Uterus (tissue), 3 donors: ENCODE measurements at regions not wholly inside any gene's neighbourhood (a gene's known extent, or its start where the extent isn't known, plus 50 kb on each side); places are given as distances from the start of the nearest gene placed in this dataset.
"Not testable (repeated sequence)": the region's sequence is repeated elsewhere in the genome, so short reads cannot be mapped to it uniquely, and the experiment has no call there.

Source experiments
- DNase-seq, 2 donors: peaks; one replicate each; pipeline ENCODE4 v3.0.0-alpha.2; 2019 to 2020
- H3K27ac ChIP-seq, 2 donors: fragments of 200-600 bp; sonication (generic); 1 replicate in 1 of 2; 2 replicates in 1 of 2; pipeline ENCODE4 v1.5.1; 2016 to 2018
- H3K27me3 ChIP-seq, 2 donors: fragments of 200-600 bp; sonication (generic); one replicate each; pipeline ENCODE4 v1.5.1; 2018 to 2019; ENCODE audit warnings: control low read depth in 1 of 2
- H3K36me3 ChIP-seq, 2 donors: fragments of 200-600 bp; sonication (generic); one replicate each; pipeline ENCODE4 v1.5.1; 2019; ENCODE audit warnings: control low read depth in 1 of 2
- H3K4me1 ChIP-seq, 2 donors: fragments of 200-600 bp; sonication (generic); one replicate each; pipeline ENCODE4 v1.5.1; 2018 to 2019; ENCODE audit warnings: control low read depth in 1 of 2
- H3K4me3 ChIP-seq, 2 donors: fragments of 200-600 bp; sonication (generic); 1 replicate in 1 of 2; 2 replicates in 1 of 2; pipeline ENCODE4 v1.5.1; 2018 to 2019; ENCODE audit warnings: mild to moderate bottlenecking in 1 of 2
- H3K9me3 ChIP-seq, 2 donors: fragments of 200-600 bp; sonication (generic); one replicate each; pipeline ENCODE4 v1.5.1; 2019; ENCODE audit warnings: control low read depth in 1 of 2
- CTCF ChIP-seq, 4 experiments: fragments of 200-600 bp in 2 of 4; fragments of 450-650 bp in 2 of 4; sonication (generic) in 2 of 4; IDR thresholded peaks; one replicate each; pipeline ENCODE4 v1.5.1; 2016 to 2019; ENCODE audit warnings: antibody characterized with exemption in 4 of 4, mild to moderate bottlenecking in 2 of 4, moderate library complexity in 1 of 4
- POLR2A ChIP-seq, 2 donors: fragments of 450-650 bp; IDR thresholded peaks; one replicate each; pipeline ENCODE4 v1.6.1; 2016; ENCODE audit warnings: antibody characterized with exemption in 2 of 2, mild to moderate bottlenecking in 1 of 2, moderate library complexity in 1 of 2
- intact Hi-C: fragments of 100-400 bp; cut with DNase I; formaldehyde crosslinking; loops from one replicate; pipeline ENCODE4 v1.15.1; 2023; ENCODE audit warnings: low total_unique reads
- donor health status: DM: yes; HTN: yes; CAD: no.

DNA sequence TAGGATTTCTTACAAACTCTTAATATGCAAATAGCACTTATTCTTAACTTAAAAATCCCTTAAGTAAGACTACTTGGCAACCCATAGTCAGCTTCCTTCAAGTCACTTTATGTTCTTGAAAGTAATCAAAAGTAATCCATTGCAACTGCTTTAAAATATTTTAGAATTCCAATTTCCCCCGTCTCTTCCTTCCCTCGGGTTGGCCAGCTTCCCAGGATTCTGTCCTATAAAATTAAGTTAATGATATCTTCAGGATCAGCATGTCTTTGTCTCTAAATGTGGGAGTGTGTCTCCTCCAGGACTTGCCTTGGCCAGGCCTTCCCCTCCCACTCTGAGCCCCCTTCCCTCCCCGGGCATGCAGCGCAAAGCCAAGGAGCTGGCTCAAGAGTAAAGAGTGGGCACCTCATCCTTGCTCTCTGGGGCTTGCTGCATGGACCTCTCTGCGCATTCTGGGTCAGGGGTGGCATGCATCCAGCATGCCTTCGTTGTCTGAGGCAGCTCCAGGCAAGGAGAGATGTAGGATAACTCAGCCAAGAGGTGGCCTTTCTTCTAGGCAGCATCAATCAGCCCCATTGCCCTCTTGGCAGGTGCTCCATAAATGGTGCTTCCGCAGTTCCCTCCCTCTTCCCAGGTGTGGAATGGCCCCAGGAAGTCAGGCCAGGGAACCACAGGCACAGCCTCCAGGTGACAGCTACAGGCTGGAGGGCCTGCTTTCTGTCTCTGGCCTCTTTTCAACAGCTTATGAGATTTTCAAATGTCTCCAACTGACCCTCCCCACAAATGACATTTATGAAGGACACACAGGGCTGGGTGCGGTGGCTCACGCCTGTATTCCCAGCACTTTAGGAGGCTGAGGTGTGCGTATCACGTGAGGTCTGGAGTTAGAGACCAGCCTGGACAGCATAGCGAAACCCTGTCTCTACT lies 108.7 kb upstream of the ALDH1A3 start:
- H3K27me3 ChIP-seq = no peaks in the 10 kb centered on the region
- no peak overlapping the region for H3K4me3 ChIP-seq
- intact Hi-C loops = no loop called here
- peak overlapping the region; percentile 46 to 58 for H3K27ac ChIP-seq
- no peaks in the 10 kb centered on the region for H3K4me1 ChIP-seq
- H3K36me3 ChIP-seq = no peaks in the 10 kb centered on the region
- no peak for DNase-seq
- TF ChIP-seq POLR2A (IDR thresholded peaks at IDR 0.05) (no peak), CTCF (IDR thresholded peaks at IDR 0.05) (no peak)
- no peaks in the 10 kb centered on the region for H3K9me3 ChIP-seq

GRCh38 chr15:100771746-100772145 lies 107.9 kb upstream of the ALDH1A3 start:
- no peak for DNase-seq
- TF ChIP-seq POLR2A (IDR thresholded peaks at IDR 0.05) (no peak), CTCF (IDR thresholded peaks at IDR 0.05) (no peak)
- Histone ChIP-seq H3K27me3 (no peaks in the 10 kb centered on the region), H3K9me3 (no peaks in the 10 kb centered on the region), H3K36me3 (no peaks in the 10 kb centered on the region), H3K27ac (peak overlapping the region; percentile 46 to 58), H3K4me1 (no peaks in the 10 kb centered on the region), H3K4me3 (no peak overlapping the region)
- intact Hi-C loops = no loop called here

GRCh38 chr15:100772478-100772877 lies 107.2 kb upstream of the ALDH1A3 start:
- no peaks in the 10 kb centered on the region for H3K27me3 ChIP-seq
- peak overlapping the region; percentile 46 to 58 for H3K27ac ChIP-seq
- DNase-seq = no peak
- H3K36me3 ChIP-seq = no peaks in the 10 kb centered on the region
- no peak for TF ChIP-seq POLR2A (IDR thresholded peaks at IDR 0.05)
- no peak for TF ChIP-seq CTCF (IDR thresholded peaks at IDR 0.05)
- intact Hi-C loops = no loop called here
- H3K4me1 ChIP-seq = no peaks in the 10 kb centered on the region
- H3K4me3 ChIP-seq = no peak overlapping the region
- no peaks in the 10 kb centered on the region for H3K9me3 ChIP-seq

GRCh38 chr15:100772892-100773520 lies 106.6 kb upstream of the ALDH1A3 start:
- peak overlapping the region; percentile 46 to 58 for H3K27ac ChIP-seq
- H3K27me3 ChIP-seq = no peaks in the 10 kb centered on the region
- H3K9me3 ChIP-seq = no peaks in the 10 kb centered on the region
- DNase-seq = no peak
- intact Hi-C loops = no loop called here
- H3K36me3 ChIP-seq = no peaks in the 10 kb centered on the region
- TF ChIP-seq POLR2A (IDR thresholded peaks at IDR 0.05) (no peak), CTCF (IDR thresholded peaks at IDR 0.05) (no peak)
- no peaks in the 10 kb centered on the region for H3K4me1 ChIP-seq
- H3K4me3 ChIP-seq = no peak overlapping the region

GRCh38 chr15:100774044-100774443 lies 105.6 kb upstream of the ALDH1A3 start:
- H3K27ac ChIP-seq, H3K27me3 ChIP-seq, H3K9me3 ChIP-seq, intact Hi-C loops, DNase-seq, H3K36me3 ChIP-seq, H3K4me1 ChIP-seq, H3K4me3 ChIP-seq: not testable (repeated sequence)
